Naive thymus-derived CD4-positive, alpha-beta T cell (primary cell): ENCODE measurements at regions not wholly inside any gene's neighbourhood (a gene's known extent, or its start where the extent isn't known, plus 50 kb on each side); places are given as distances from the start of the nearest gene placed in this dataset.

Experiments used
- ATAC-seq: fragments of 150-1000 bp; cut with Tn5 transposase; 2 replicates; pipeline ENCODE4 v1.10.0; 2021; ENCODE audit warnings: mild to moderate bottlenecking, moderate library complexity
- CTCF ChIA-PET: fragments of 350-600 bp; sonication (Branson Sonifier 250); formaldehyde crosslinking; loops from one replicate; lab custom pipeline; 2021; ENCODE audit warnings: antibody characterized with exemption; lab: Charles Lee
- POLR2A ChIA-PET: fragments of 350-600 bp; sonication (Branson Sonifier 250); formaldehyde crosslinking; loops from one replicate; lab custom pipeline; 2021; ENCODE audit warnings: antibody characterized with exemption, inconsistent platforms; lab: Charles Lee
- DNase-seq, 9 donors: peaks; one replicate each; pipeline versions ENCODE4 v3.0.0 to v3.0.0-alpha.2; 2020 to 2022; ENCODE audit warnings: mixed read lengths in 1 of 9
- H3K27ac ChIP-seq: one replicate; pipeline ENCODE4 v1.7.0; 2013; ENCODE audit warnings: mild to moderate bottlenecking, low read depth, low read length, moderate library complexity
- H3K27me3 ChIP-seq, 2 donors: one replicate each; pipeline ENCODE4 v1.7.0; 2013; ENCODE audit warnings: low read length in 2 of 2, mild to moderate bottlenecking in 2 of 2, moderate library complexity in 2 of 2; ENCODE audit not compliant: control insufficient read depth in 2 of 2, insufficient read depth in 2 of 2
- H3K36me3 ChIP-seq, 3 experiments: 1 replicate in 2 of 3; 2 replicates in 1 of 3; pipeline ENCODE4 v1.7.0; 2013; ENCODE audit warnings: low read length in 3 of 3, mild to moderate bottlenecking in 3 of 3, moderate library complexity in 1 of 3; ENCODE audit not compliant: insufficient read depth in 3 of 3, control insufficient read depth in 2 of 3
- H3K4me1 ChIP-seq, 2 donors: one replicate each; pipeline ENCODE4 v1.7.0; 2013; ENCODE audit warnings: low read length in 2 of 2, mild to moderate bottlenecking in 2 of 2, moderate library complexity in 1 of 2; ENCODE audit not compliant: control insufficient read depth in 2 of 2, insufficient read depth in 2 of 2
- H3K4me3 ChIP-seq: 2 replicates; pipeline ENCODE4 v1.7.0; 2013; ENCODE audit warnings: mild to moderate bottlenecking, low read length
- H3K9me3 ChIP-seq, 3 experiments: 1 replicate in 2 of 3; 2 replicates in 1 of 3; pipeline ENCODE4 v1.7.0; 2013; ENCODE audit warnings: low read length in 3 of 3; ENCODE audit not compliant: control insufficient read depth in 2 of 3
- H3K27ac Mint-ChIP-seq, 9 donors: one replicate each; pipeline ENCODE4 v1.8.0; 2020 to 2022; ENCODE audit warnings: mixed read lengths in 9 of 9, mild to moderate bottlenecking in 8 of 9, moderate library complexity in 5 of 9, inconsistent platforms in 2 of 9
- H3K27me3 Mint-ChIP-seq, 5 donors: one replicate each; pipeline ENCODE4 v1.8.0; 2021 to 2022; ENCODE audit warnings: mixed read lengths in 5 of 5, mild to moderate bottlenecking in 1 of 5
- H3K36me3 Mint-ChIP-seq, 5 donors: one replicate each; pipeline ENCODE4 v1.8.0; 2020 to 2022; ENCODE audit warnings: mixed read lengths in 5 of 5, mild to moderate bottlenecking in 3 of 5, inconsistent platforms in 1 of 5
- H3K4me1 Mint-ChIP-seq, 7 donors: one replicate each; pipeline ENCODE4 v1.8.0; 2020 to 2022; ENCODE audit warnings: mixed read lengths in 7 of 7, mild to moderate bottlenecking in 3 of 7, inconsistent platforms in 1 of 7
- H3K4me3 Mint-ChIP-seq, 10 donors: one replicate each; pipeline ENCODE4 v1.8.0; 2020 to 2022; ENCODE audit warnings: mild to moderate bottlenecking in 10 of 10, mixed read lengths in 10 of 10, moderate library complexity in 6 of 10, inconsistent platforms in 2 of 10
- H3K9me3 Mint-ChIP-seq, 11 donors: one replicate each; pipeline ENCODE4 v1.8.0; 2020 to 2022; ENCODE audit warnings: mixed read lengths in 11 of 11, mild to moderate bottlenecking in 4 of 11, inconsistent platforms in 1 of 11, moderate library complexity in 1 of 11
- intact Hi-C, 2 donors: fragments of 100-400 bp; cut with micrococcal nuclease; formaldehyde crosslinking; loops; one replicate each; pipeline ENCODE4 v1.15.1; 2023

- DNase-seq (no peak), ATAC-seq (no peak)
- Histone ChIP-seq H3K4me1 (no peaks in the 10 kb centered on the region), H3K9me3 (no peaks in the 10 kb centered on the region), H3K27ac (no peak overlapping the region), H3K4me3 (no peak overlapping the region), H3K27me3 (no peaks in the 10 kb centered on the region), H3K36me3 (no peaks in the 10 kb centered on the region)
- no peaks in the 10 kb centered on the region for H3K27me3 Mint-ChIP-seq
- no peak overlapping the region for H3K4me3 Mint-ChIP-seq
- CTCF ChIA-PET, result no interaction called here
- no peaks in the 10 kb centered on the region for H3K4me1 Mint-ChIP-seq
- POLR2A ChIA-PET, result no interaction called here
- intact Hi-C loops, result no loop called here
- peaks cover 8 to 48% (median 13%) of the 10 kb centered on the region in 11 donors for H3K9me3 Mint-ChIP-seq
- H3K36me3 Mint-ChIP-seq, result no peaks in the 10 kb centered on the region
- H3K27ac Mint-ChIP-seq, result no peak overlapping the region
These were observed 500.2 kb downstream of the CDH11 start for GRCh38 chr16:64621616-64622015.

GRCh38 chr16:64617836-64618476 lies 503.9 kb downstream of the CDH11 start:
- Histone ChIP-seq H3K9me3 (peaks cover 0 to 13% (median 0%) of the 10 kb centered on the region in 3 experiments), H3K4me3 (no peak overlapping the region), H3K36me3 (no peaks in the 10 kb centered on the region), H3K27ac (no peak overlapping the region), H3K4me1 (no peaks in the 10 kb centered on the region), H3K27me3 (no peaks in the 10 kb centered on the region)
- H3K9me3 Mint-ChIP-seq, result peaks cover 11 to 53% (median 26%) of the 10 kb centered on the region in 11 donors
- no peak overlapping the region for H3K27ac Mint-ChIP-seq
- intact Hi-C loops, result no loop called here
- ATAC-seq, result no peak
- POLR2A ChIA-PET, result no interaction called here
- no peaks in the 10 kb centered on the region for H3K27me3 Mint-ChIP-seq
- CTCF ChIA-PET, result no interaction called here
- no peak for DNase-seq
- no peaks in the 10 kb centered on the region for H3K4me1 Mint-ChIP-seq
- peaks cover 0 to 8% (median 0%) of the 10 kb centered on the region in 5 donors for H3K36me3 Mint-ChIP-seq
- no peak overlapping the region for H3K4me3 Mint-ChIP-seq

GRCh38 chr16:64615630-64616280 lies 506.1 kb downstream of the CDH11 start:
- Histone ChIP-seq H3K27me3 (no peaks in the 10 kb centered on the region), H3K9me3 (peaks cover 0 to 13% (median 0%) of the 10 kb centered on the region in 3 experiments), H3K27ac (no peak overlapping the region), H3K4me3 (no peak overlapping the region), H3K4me1 (no peaks in the 10 kb centered on the region), H3K36me3 (no peaks in the 10 kb centered on the region)
- POLR2A ChIA-PET, result interaction anchor here (0.6 kb wide), 1 partner anchor 1111 kb away, joined by 3 read pairs; no protein-coding TSS in a partner anchor
- Mint-ChIP-seq H3K27me3 (no peaks in the 10 kb centered on the region), H3K4me3 (no peak overlapping the region), H3K36me3 (peaks cover 0 to 8% (median 0%) of the 10 kb centered on the region in 5 donors), H3K9me3 (peaks cover 8 to 62% (median 29%) of the 10 kb centered on the region in 11 donors), H3K4me1 (no peaks in the 10 kb centered on the region), H3K27ac (no peak overlapping the region)
- CTCF ChIA-PET, result no interaction called here
- DNase-seq (no peak), ATAC-seq (no peak)
- intact Hi-C loops, result no loop called here

DNA sequence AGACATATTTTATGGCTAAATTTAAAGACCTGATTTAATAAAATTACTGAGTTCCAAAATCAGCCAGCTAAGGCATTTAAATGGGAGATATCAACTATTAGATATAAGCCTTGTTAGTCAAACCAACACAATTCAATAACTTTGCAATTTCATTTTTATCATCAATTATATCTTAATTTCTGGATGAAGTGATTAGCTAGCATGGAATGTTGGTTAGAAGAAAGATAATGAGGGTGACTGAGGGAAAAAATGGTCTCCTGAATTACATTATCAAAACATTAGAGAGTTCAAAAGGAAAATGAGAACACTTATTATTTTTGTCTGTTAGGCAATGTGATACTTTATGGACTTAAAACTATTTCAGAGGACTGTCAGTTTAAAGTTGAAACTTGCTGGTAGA lies 525.7 kb downstream of the CDH11 start:
- Mint-ChIP-seq H3K27ac (no peak overlapping the region), H3K4me1 (no peaks in the 10 kb centered on the region), H3K36me3 (no peaks in the 10 kb centered on the region), H3K27me3 (no peaks in the 10 kb centered on the region), H3K9me3 (peaks cover 0 to 15% (median 5%) of the 10 kb centered on the region in 11 donors), H3K4me3 (no peak overlapping the region)
- ATAC-seq (no peak), DNase-seq (no peak)
- POLR2A ChIA-PET, result no interaction called here
- Histone ChIP-seq H3K9me3 (no peaks in the 10 kb centered on the region), H3K4me3 (no peak overlapping the region), H3K4me1 (no peaks in the 10 kb centered on the region), H3K36me3 (no peaks in the 10 kb centered on the region), H3K27ac (no peak overlapping the region), H3K27me3 (no peaks in the 10 kb centered on the region)
- intact Hi-C loops, result no loop called here
- CTCF ChIA-PET, result no interaction called here

GRCh38 chr16:64590513-64590912 lies 531.4 kb downstream of the CDH11 start:
- CTCF ChIA-PET, result interaction anchor here (0.6 kb wide), 1 partner anchor 70 kb away, joined by 3 read pairs; no protein-coding TSS in a partner anchor
- ATAC-seq, result no peak
- Histone ChIP-seq H3K4me3 (no peak overlapping the region), H3K27ac (no peak overlapping the region), H3K9me3 (no peaks in the 10 kb centered on the region), H3K36me3 (no peaks in the 10 kb centered on the region), H3K4me1 (no peaks in the 10 kb centered on the region), H3K27me3 (no peaks in the 10 kb centered on the region)
- Mint-ChIP-seq H3K4me1 (no peaks in the 10 kb centered on the region), H3K27ac (no peak overlapping the region), H3K27me3 (no peaks in the 10 kb centered on the region), H3K9me3 (peaks cover 1 to 22% (median 5%) of the 10 kb centered on the region in 11 donors), H3K36me3 (no peaks in the 10 kb centered on the region), H3K4me3 (no peak overlapping the region)
- intact Hi-C loops, result no loop called here
- no peak for DNase-seq
- POLR2A ChIA-PET, result no interaction called here

- Histone ChIP-seq H3K27me3 (no peaks in the 10 kb centered on the region), H3K36me3 (no peaks in the 10 kb centered on the region), H3K27ac (no peak overlapping the region), H3K9me3 (no peaks in the 10 kb centered on the region), H3K4me3 (no peak overlapping the region), H3K4me1 (no peaks in the 10 kb centered on the region)
- intact Hi-C loops, result no loop called here
- no peaks in the 10 kb centered on the region for H3K27me3 Mint-ChIP-seq
- H3K27ac Mint-ChIP-seq, result no peak overlapping the region
- H3K36me3 Mint-ChIP-seq, result no peaks in the 10 kb centered on the region
- no peak for DNase-seq
- H3K9me3 Mint-ChIP-seq, result peaks cover 1 to 22% (median 5%) of the 10 kb centered on the region in 11 donors
- no peaks in the 10 kb centered on the region for H3K4me1 Mint-ChIP-seq
- ChIA-PET CTCF (no interaction called here), POLR2A (no interaction called here)
- H3K4me3 Mint-ChIP-seq, result no peak overlapping the region
- ATAC-seq, result no peak
These were observed 532.0 kb downstream of the CDH11 start for GRCh38 chr16:64589836-64590235.

DNA sequence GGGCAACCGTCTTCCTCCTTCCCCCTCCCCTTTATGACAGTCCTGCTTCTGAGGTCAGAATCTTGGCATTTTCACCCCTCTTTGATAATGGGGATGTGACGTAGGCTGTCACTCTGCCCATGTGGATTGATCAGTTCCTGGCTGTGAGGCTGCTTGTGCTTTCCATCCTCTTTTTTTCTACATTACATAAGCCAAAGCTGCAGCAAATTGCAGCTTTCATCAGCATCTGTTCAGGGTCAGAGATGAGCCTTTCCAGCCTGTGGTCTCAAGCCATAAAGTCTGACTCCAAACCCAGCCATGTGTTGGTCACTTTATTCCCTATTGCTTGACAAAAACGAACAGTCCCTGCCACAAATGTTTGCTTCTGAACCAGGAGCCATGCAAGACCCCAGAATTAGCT lies 535.1 kb downstream of the CDH11 start:
- no peaks in the 10 kb centered on the region for H3K4me1 ChIP-seq
- ChIA-PET CTCF (no interaction called here), POLR2A (no interaction called here)
- H3K27ac ChIP-seq, result no peak overlapping the region
- peaks cover 2 to 22% (median 5%) of the 10 kb centered on the region in 11 donors for H3K9me3 Mint-ChIP-seq
- ATAC-seq, result no peak
- no peaks in the 10 kb centered on the region for H3K9me3 ChIP-seq
- H3K4me3 Mint-ChIP-seq, result no peak overlapping the region
- no peaks in the 10 kb centered on the region for H3K4me1 Mint-ChIP-seq
- H3K36me3 Mint-ChIP-seq, result no peaks in the 10 kb centered on the region
- no peak overlapping the region for H3K4me3 ChIP-seq
- no peak overlapping the region for H3K27ac Mint-ChIP-seq
- intact Hi-C loops, result no loop called here
- H3K27me3 ChIP-seq, result no peaks in the 10 kb centered on the region
- no peak for DNase-seq
- H3K27me3 Mint-ChIP-seq, result no peaks in the 10 kb centered on the region
- H3K36me3 ChIP-seq, result no peaks in the 10 kb centered on the region
